Neural cell (in vitro differentiated cells): ENCODE measurements at regions not wholly inside any gene's neighbourhood (a gene's known extent, or its start where the extent isn't known, plus 50 kb on each side); places are given as distances from the start of the nearest gene placed in this dataset.

ENCODE experiments used
- H2AFZ ChIP-seq: fragments of 200-600, 300-800 bp; sonication (generic), shearing (Covaris generic); 2 replicates; pipeline ENCODE4 v1.6.0; 2014; ENCODE audit warnings: low read depth, mild to moderate bottlenecking, antibody characterized with exemption, low read length, moderate library complexity
- H3F3A ChIP-seq: fragments of 200-600 bp; shearing (Covaris generic); 2 replicates; pipeline ENCODE4 v1.6.1; 2016; ENCODE audit warnings: mild to moderate bottlenecking, moderate library complexity, mixed read lengths, antibody characterized with exemption, low read length; ENCODE audit not compliant: insufficient read depth, poor library complexity, severe bottlenecking
- H3K27ac ChIP-seq: fragments of 200-600, 300-800 bp; sonication (generic), shearing (Covaris generic); 2 replicates; pipeline ENCODE4 v1.5.1; 2014; ENCODE audit warnings: mild to moderate bottlenecking, low read length, moderate library complexity
- H3K27me3 ChIP-seq: fragments of 300-800, 200-600 bp; sonication (generic), shearing (Covaris generic); 2 replicates; pipeline ENCODE4 v1.6.0; 2014; ENCODE audit warnings: mild to moderate bottlenecking, low read depth, low read length, moderate library complexity; ENCODE audit not compliant: insufficient read depth
- H3K36me3 ChIP-seq: fragments of 300-800, 200-600 bp; sonication (generic), shearing (Covaris generic); 2 replicates; pipeline ENCODE4 v1.5.1; 2014; ENCODE audit warnings: mild to moderate bottlenecking, antibody characterized with exemption, low read length, moderate library complexity; ENCODE audit not compliant: insufficient read depth
- H3K4me2 ChIP-seq: fragments of 300-800, 200-600 bp; sonication (generic), shearing (Covaris generic); 2 replicates; pipeline ENCODE4 v1.6.0; 2014; ENCODE audit warnings: mild to moderate bottlenecking, low read length
- H3K4me3 ChIP-seq: fragments of 300-800, 200-600 bp; sonication (generic), shearing (Covaris generic); 2 replicates; pipeline ENCODE4 v1.5.1; 2014; ENCODE audit warnings: mild to moderate bottlenecking, low read length, moderate library complexity
- H3K79me2 ChIP-seq: fragments of 200-600 bp; shearing (Covaris generic); replicated peaks from 2 replicates; pipeline ENCODE4 v1.6.0; 2014; ENCODE audit warnings: mild to moderate bottlenecking, low read length, moderate library complexity; ENCODE audit not compliant: insufficient read depth
- H3K9ac ChIP-seq: fragments of 300-800, 200-600 bp; sonication (generic), shearing (Covaris generic); 2 replicates; pipeline ENCODE4 v1.6.1; 2016; ENCODE audit warnings: mild to moderate bottlenecking, low read length, mixed read lengths
- H3K9me2 ChIP-seq: fragments of 200-600 bp; shearing (Covaris generic); 2 replicates; pipeline ENCODE4 v1.6.1; 2016; ENCODE audit warnings: mild to moderate bottlenecking, low read length, mixed read lengths; ENCODE audit not compliant: insufficient read depth
- H3K9me3 ChIP-seq: fragments of 200-600, 300-800 bp; sonication (generic), shearing (Covaris generic); 2 replicates; pipeline ENCODE4 v1.6.1; 2016; ENCODE audit warnings: mild to moderate bottlenecking, mixed run types, low read length, moderate library complexity, mixed read lengths
- H4K20me1 ChIP-seq: fragments of 200-600 bp; shearing (Covaris generic); 2 replicates; pipeline ENCODE4 v1.6.1; 2016; ENCODE audit warnings: mild to moderate bottlenecking, mixed run types; ENCODE audit not compliant: insufficient read depth
- EP300 ChIP-seq: fragments of 450-650 bp; conservative IDR thresholded peaks from 2 replicates; pipeline ENCODE4 v1.6.1; 2014; ENCODE audit warnings: antibody characterized with exemption, mild to moderate bottlenecking, moderate library complexity; ENCODE audit not compliant: poor library complexity, severe bottlenecking
- EZH2 ChIP-seq: fragments of 200-600, 300-800 bp; shearing (Covaris generic), sonication (generic); IDR thresholded peaks from 2 replicates; pipeline ENCODE4 v1.6.1; 2014; ENCODE audit warnings: antibody characterized with exemption, low read length, borderline replicate concordance, mild to moderate bottlenecking; ENCODE audit not compliant: insufficient read depth, poor library complexity, severe bottlenecking
- MXI1 ChIP-seq: fragments of 450-650 bp; conservative IDR thresholded peaks from 2 replicates; pipeline ENCODE4 v1.6.1; 2014; ENCODE audit warnings: antibody characterized with exemption, mild to moderate bottlenecking; ENCODE audit not compliant: poor library complexity, severe bottlenecking
- POLR2AphosphoS5 ChIP-seq: IDR thresholded peaks from 2 replicates; pipeline ENCODE4 v1.6.1; 2012
- RAD21 ChIP-seq: fragments of 450-650 bp; conservative IDR thresholded peaks from 2 replicates; pipeline ENCODE4 v1.6.1; 2014; ENCODE audit warnings: antibody characterized with exemption, mild to moderate bottlenecking, moderate library complexity
- SMC3 ChIP-seq: fragments of 450-650 bp; conservative IDR thresholded peaks from 2 replicates; pipeline ENCODE4 v1.6.1; 2014; ENCODE audit warnings: antibody characterized with exemption, mild to moderate bottlenecking, moderate library complexity; ENCODE audit not compliant: poor library complexity
- TAF1 ChIP-seq: IDR thresholded peaks from 2 replicates; pipeline ENCODE4 v1.6.1; 2012; ENCODE audit warnings: low read depth
- TF ChIP-seq, protein P1 (sequence below): fragments of 450-650 bp; IDR thresholded peaks from 2 replicates; pipeline ENCODE4 v1.5.1; 2014; ENCODE audit warnings: antibody characterized with exemption, mild to moderate bottlenecking, moderate library complexity; ENCODE audit not compliant: poor library complexity, severe bottlenecking
- TF ChIP-seq, protein P2 (sequence below): IDR thresholded peaks from 2 replicates; pipeline ENCODE4 v1.6.1; 2012; ENCODE audit warnings: borderline replicate concordance

DNA sequence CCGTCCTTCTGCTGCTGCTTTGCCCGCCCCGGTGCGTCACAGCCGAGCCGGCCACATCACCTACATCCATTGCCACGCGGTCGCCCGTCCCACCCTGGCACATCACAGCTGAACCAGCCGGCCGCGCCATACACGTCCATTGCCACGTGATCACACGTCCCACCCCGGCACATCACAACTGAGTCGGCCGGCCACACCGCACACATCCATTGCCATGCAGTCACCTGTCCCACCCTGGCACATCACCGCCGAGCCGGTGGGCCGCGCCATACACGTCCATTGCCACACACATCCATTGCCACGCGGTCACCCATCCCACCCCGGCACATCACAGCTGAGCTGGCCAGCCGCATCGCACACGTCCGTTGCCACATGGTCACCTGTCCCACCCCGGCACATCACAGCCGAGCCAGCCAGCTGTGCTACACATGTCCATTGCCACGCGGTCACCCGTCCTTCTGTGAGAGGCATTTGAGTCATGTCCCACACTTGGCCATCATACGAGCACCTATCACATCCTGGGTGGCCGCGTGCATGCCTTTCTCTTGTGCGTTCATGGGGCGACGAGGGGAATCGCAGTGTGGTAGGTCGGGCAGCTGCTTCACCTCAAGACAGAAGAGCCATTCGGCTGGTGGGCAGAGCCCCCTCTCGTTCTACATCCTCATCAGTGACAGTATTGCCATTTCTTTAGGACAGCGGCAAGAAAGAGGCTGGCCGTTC, 58.6 kb downstream of the JAKMIP3 start:
- H3K27ac ChIP-seq = no peak overlapping the region
- H2AFZ ChIP-seq = no peak overlapping the region
- TF ChIP-seq EZH2 (no peak), TAF1 (no peak), POLR2AphosphoS5 (no peak), MXI1 (no peak), EP300 (no peak), RAD21 (no peak), SMC3 (no peak)
- TF ChIP-seq, protein P1, sequence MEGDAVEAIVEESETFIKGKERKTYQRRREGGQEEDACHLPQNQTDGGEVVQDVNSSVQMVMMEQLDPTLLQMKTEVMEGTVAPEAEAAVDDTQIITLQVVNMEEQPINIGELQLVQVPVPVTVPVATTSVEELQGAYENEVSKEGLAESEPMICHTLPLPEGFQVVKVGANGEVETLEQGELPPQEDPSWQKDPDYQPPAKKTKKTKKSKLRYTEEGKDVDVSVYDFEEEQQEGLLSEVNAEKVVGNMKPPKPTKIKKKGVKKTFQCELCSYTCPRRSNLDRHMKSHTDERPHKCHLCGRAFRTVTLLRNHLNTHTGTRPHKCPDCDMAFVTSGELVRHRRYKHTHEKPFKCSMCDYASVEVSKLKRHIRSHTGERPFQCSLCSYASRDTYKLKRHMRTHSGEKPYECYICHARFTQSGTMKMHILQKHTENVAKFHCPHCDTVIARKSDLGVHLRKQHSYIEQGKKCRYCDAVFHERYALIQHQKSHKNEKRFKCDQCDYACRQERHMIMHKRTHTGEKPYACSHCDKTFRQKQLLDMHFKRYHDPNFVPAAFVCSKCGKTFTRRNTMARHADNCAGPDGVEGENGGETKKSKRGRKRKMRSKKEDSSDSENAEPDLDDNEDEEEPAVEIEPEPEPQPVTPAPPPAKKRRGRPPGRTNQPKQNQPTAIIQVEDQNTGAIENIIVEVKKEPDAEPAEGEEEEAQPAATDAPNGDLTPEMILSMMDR = no peak
- TF ChIP-seq, protein P2, sequence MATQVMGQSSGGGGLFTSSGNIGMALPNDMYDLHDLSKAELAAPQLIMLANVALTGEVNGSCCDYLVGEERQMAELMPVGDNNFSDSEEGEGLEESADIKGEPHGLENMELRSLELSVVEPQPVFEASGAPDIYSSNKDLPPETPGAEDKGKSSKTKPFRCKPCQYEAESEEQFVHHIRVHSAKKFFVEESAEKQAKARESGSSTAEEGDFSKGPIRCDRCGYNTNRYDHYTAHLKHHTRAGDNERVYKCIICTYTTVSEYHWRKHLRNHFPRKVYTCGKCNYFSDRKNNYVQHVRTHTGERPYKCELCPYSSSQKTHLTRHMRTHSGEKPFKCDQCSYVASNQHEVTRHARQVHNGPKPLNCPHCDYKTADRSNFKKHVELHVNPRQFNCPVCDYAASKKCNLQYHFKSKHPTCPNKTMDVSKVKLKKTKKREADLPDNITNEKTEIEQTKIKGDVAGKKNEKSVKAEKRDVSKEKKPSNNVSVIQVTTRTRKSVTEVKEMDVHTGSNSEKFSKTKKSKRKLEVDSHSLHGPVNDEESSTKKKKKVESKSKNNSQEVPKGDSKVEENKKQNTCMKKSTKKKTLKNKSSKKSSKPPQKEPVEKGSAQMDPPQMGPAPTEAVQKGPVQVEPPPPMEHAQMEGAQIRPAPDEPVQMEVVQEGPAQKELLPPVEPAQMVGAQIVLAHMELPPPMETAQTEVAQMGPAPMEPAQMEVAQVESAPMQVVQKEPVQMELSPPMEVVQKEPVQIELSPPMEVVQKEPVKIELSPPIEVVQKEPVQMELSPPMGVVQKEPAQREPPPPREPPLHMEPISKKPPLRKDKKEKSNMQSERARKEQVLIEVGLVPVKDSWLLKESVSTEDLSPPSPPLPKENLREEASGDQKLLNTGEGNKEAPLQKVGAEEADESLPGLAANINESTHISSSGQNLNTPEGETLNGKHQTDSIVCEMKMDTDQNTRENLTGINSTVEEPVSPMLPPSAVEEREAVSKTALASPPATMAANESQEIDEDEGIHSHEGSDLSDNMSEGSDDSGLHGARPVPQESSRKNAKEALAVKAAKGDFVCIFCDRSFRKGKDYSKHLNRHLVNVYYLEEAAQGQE = no peak
- peaks cover 6% of the 10 kb centered on the region for H3K9me3 ChIP-seq
- H3K4me3 ChIP-seq = no peak overlapping the region
- H3K9ac ChIP-seq = no peak overlapping the region
- H3K27me3 ChIP-seq = no peaks in the 10 kb centered on the region
- no peaks in the 10 kb centered on the region for H3F3A ChIP-seq
- no peaks in the 10 kb centered on the region for H3K36me3 ChIP-seq
- no peaks in the 10 kb centered on the region for H4K20me1 ChIP-seq
- H3K79me2 ChIP-seq = no peaks in the 10 kb centered on the region
- H3K4me2 ChIP-seq = no peak overlapping the region
- no peaks in the 10 kb centered on the region for H3K9me2 ChIP-seq

- Histone ChIP-seq H3K36me3 (no peaks in the 10 kb centered on the region), H3F3A (no peaks in the 10 kb centered on the region), H3K9me2 (no peaks in the 10 kb centered on the region), H3K4me3 (no peak overlapping the region), H3K27ac (no peak overlapping the region), H3K9me3 (peaks cover 6% of the 10 kb centered on the region), H2AFZ (no peak overlapping the region), H3K27me3 (no peaks in the 10 kb centered on the region), H3K79me2 (no peaks in the 10 kb centered on the region), H3K9ac (no peak overlapping the region), H4K20me1 (no peaks in the 10 kb centered on the region), H3K4me2 (no peak overlapping the region)
- TF ChIP-seq EP300 (no peak), EZH2 (no peak), POLR2AphosphoS5 (no peak), MXI1 (no peak), SMC3 (no peak), TAF1 (no peak)
- TF ChIP-seq, protein P1 = no peak
- TF ChIP-seq, protein P2 = no peak
Observed at GRCh38 chr10:132129431-132129830, 57.3 kb upstream of the DPYSL4 start.
